ENCODE measurements at regions not wholly inside any gene's neighbourhood (a gene's known extent, or its start where the extent isn't known, plus 50 kb on each side); places are given as distances from the start of the nearest gene placed in this dataset.
A peak's percentile ranks its signal among the peaks of the same experiment; 100 is the strongest.

DNA sequence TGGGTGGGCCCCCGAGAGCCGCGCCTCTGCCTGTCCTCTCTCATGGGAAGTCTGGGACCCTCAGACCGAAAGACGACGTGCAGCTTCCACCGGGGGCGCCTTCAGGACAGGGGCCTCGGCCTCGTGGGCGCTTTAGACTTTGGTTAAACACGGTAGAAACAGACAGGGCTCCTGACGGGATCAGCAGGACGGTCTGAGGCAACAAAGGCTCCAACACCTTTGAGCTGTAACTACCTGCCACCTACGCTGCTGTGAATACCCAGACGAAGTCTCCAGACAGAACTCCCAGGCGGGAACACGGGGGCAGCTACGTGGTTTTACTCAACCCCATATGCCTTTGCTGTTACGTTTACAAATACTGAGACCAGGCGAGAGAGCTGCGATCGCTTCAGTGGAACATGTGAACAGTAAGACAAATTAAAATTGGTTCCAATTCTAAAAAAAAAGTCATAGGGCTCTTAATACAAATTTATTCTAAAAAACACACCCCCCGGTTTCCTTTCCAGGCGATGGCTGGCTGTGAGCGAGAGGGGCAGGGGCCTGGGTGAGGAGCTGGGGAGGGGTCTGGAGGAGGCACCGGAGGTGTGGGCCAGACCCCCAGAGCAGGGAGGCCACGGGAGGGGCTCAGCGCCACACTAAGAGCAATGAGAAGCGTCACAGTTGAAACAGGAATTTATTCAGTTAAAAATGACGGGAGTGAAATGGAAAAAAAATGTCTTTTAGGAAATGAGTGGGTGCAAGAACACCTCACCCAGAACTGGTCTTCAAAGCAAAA lies 453.2 kb downstream of the QKI start:
- intact Hi-C loops (cut with DNase I): no loop called here

DNA sequence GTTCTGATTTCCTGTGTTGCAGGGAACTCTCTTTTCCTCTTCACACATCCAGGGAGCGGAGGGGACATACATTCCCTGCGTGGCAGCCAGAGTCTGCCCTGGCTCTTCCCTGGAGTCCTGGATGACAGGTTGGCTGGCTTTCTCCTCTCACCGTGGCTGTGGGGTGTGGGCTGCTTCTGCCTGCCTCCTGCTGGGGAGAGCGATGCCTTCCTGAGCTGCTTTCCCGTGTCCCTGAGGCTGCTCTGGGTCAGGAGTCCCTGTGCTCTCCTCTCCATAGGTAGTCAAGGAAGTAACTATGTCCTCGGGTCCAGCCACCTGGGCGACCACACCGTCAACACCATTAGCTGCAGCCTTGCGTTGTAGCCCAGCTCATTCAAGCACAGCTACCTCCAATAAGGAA lies 451.7 kb downstream of the QKI start:
- TF ChIP-seq CTCF (IDR thresholded peaks at IDR 0.05): no peak
- H3K4me3 ChIP-seq: no peak overlapping the region
- H3K27ac ChIP-seq: no peak overlapping the region
- no peak for ATAC-seq
- no peaks in the 10 kb centered on the region for H3K4me1 ChIP-seq
- H3K36me3 ChIP-seq: no peaks in the 10 kb centered on the region
- H3K27me3 ChIP-seq: no peaks in the 10 kb centered on the region
- no peaks in the 10 kb centered on the region for H3K9me3 ChIP-seq
- intact Hi-C loops (cut with DNase I): no loop called here
- DNase-seq: no peak

More for the DNA sequence above, 453.2 kb downstream of the QKI start:
- no peak overlapping the region for H3K27ac ChIP-seq
- H3K36me3 ChIP-seq: no peaks in the 10 kb centered on the region
- no peak for ATAC-seq
- no peak for TF ChIP-seq CTCF (IDR thresholded peaks at IDR 0.05)
- peak in 1 of 4 donors; percentile 51 for DNase-seq
- no peaks in the 10 kb centered on the region for H3K27me3 ChIP-seq
- no peak overlapping the region for H3K4me3 ChIP-seq
- H3K9me3 ChIP-seq: no peaks in the 10 kb centered on the region
- no peaks in the 10 kb centered on the region for H3K4me1 ChIP-seq

DNA sequence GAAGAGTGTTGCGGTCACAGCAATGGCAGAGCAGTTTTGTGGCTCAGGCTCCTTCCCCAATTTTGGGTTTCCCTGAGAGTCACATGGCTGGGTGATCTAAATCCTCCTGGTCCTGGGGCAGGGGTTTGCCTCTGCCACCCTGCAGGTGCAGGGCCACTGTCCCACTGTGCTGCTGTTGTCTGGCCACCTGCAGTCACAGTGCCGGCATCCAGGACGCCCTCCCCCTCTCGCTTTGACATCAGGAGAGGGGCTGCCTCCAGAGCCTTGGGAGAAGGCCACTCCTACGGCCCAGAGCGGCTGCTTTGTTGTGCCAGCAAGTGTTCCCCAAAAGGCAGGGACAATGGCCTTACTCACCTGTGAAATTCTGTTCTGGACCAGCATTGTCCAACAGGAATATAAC lies 449.0 kb downstream of the QKI start:
- TF ChIP-seq CTCF (IDR thresholded peaks at IDR 0.05): no peak
- intact Hi-C loops (cut with DNase I): no loop called here
- Histone ChIP-seq H3K9me3 (no peaks in the 10 kb centered on the region), H3K4me3 (no peak overlapping the region), H3K36me3 (no peaks in the 10 kb centered on the region), H3K27me3 (no peaks in the 10 kb centered on the region), H3K27ac (no peak overlapping the region), H3K4me1 (no peaks in the 10 kb centered on the region)
- DNase-seq: peak in 1 of 4 donors; percentile 44
- no peak for ATAC-seq

- Histone ChIP-seq H3K9me3 (no peaks in the 10 kb centered on the region), H3K4me1 (no peaks in the 10 kb centered on the region), H3K27ac (no peak overlapping the region), H3K4me3 (no peak overlapping the region), H3K27me3 (no peaks in the 10 kb centered on the region), H3K36me3 (no peaks in the 10 kb centered on the region)
- TF ChIP-seq CTCF (IDR thresholded peaks at IDR 0.05): no peak
- ATAC-seq (no peak), DNase-seq (no peak)
- intact Hi-C loops (cut with DNase I): no loop called here
Observed at GRCh38 chr6:163862701-163863100, 448.2 kb downstream of the QKI start.

DNA sequence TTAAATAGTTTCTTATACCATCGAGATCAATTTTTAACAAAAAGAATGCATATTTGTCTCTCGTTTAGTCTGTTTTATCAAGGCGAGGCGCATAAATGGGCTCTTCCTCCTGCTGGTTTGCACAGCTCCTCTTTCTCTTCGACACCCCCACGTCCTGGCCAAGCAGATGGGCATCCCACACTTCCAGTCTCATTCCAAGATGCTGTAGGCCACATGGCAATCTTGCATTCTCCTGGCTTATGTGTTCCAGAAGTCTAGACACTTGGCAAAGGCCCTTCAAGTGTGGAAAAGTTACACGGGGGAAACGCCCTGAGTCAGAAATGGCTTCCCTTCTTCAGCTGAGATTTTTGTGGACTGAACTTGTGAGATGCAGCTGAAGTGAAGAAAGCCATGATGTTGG lies 447.1 kb downstream of the QKI start:
- H3K9me3 ChIP-seq: no peaks in the 10 kb centered on the region
- H3K4me3 ChIP-seq: no peak overlapping the region
- H3K27ac ChIP-seq: no peak overlapping the region
- H3K36me3 ChIP-seq: no peaks in the 10 kb centered on the region
- no peak for ATAC-seq
- no peaks in the 10 kb centered on the region for H3K27me3 ChIP-seq
- no peak for DNase-seq
- no peak for TF ChIP-seq CTCF (IDR thresholded peaks at IDR 0.05)
- no peaks in the 10 kb centered on the region for H3K4me1 ChIP-seq
- intact Hi-C loops (cut with DNase I): no loop called here
